Keratinocyte (primary cell): ENCODE measurements at regions not wholly inside any gene's neighbourhood (a gene's known extent, or its start where the extent isn't known, plus 50 kb on each side); places are given as distances from the start of the nearest gene placed in this dataset.

Experiments
- DNase-seq: peaks from one replicate; pipeline ENCODE4 v3.0.0-alpha.2; 2011; ENCODE audit warnings: low read depth, missing footprints, low spot score
- FAIRE-seq: peaks from 2 replicates; lab custom pipeline; 2011; peaks lifted over from hg19 to GRCh38; lab: Jason Lieb, UNC
- H2AFZ ChIP-seq: 2 replicates; pipeline ENCODE4 v1.6.0; 2012; ENCODE audit warnings: low read length, control low read depth, inconsistent platforms; ENCODE audit not compliant: control insufficient read depth
- H3K27ac ChIP-seq: 2 replicates; pipeline ENCODE4 v1.5.1; 2011; ENCODE audit warnings: low read length; ENCODE audit not compliant: control insufficient read depth, insufficient read depth
- H3K27me3 ChIP-seq: 3 replicates; pipeline ENCODE4 v1.6.0; 2011; ENCODE audit warnings: low read length; ENCODE audit not compliant: control insufficient read depth, insufficient read depth; ENCODE audit errors: extremely low read depth
- H3K36me3 ChIP-seq, 2 experiments: 2 replicates in 1 of 2; 3 replicates in 1 of 2; pipeline ENCODE4 v1.5.1; 2011; ENCODE audit warnings: low read length in 2 of 2, mild to moderate bottlenecking in 1 of 2; ENCODE audit not compliant: control insufficient read depth in 2 of 2, insufficient read depth in 2 of 2; ENCODE audit errors: extremely low read depth in 1 of 2
- H3K4me1 ChIP-seq: 3 replicates; pipeline ENCODE4 v1.5.1; 2011; ENCODE audit warnings: low read length; ENCODE audit not compliant: control insufficient read depth, insufficient read depth; ENCODE audit errors: extremely low read depth
- H3K4me2 ChIP-seq: 3 replicates; pipeline ENCODE4 v1.6.0; 2011; ENCODE audit warnings: low read depth, low read length; ENCODE audit not compliant: control insufficient read depth, insufficient read depth; ENCODE audit errors: extremely low read depth
- H3K4me3 ChIP-seq, 3 experiments: fragments of 200-600 bp in 1 of 3; sonication (generic) in 1 of 3; 2 replicates in 2 of 3; 3 replicates in 1 of 3; pipeline ENCODE4 v1.5.1; 2011 to 2016; ENCODE audit warnings: low read length in 3 of 3, mild to moderate bottlenecking in 3 of 3, control low read depth in 2 of 3, inconsistent platforms in 1 of 3, low read depth in 1 of 3, mixed read lengths in 1 of 3, mixed run types in 1 of 3, moderate library complexity in 1 of 3; ENCODE audit not compliant: control insufficient read depth in 2 of 3, insufficient read depth in 2 of 3; ENCODE audit errors: extremely low read depth in 1 of 3
- H3K79me2 ChIP-seq: 2 replicates; pipeline ENCODE4 v1.6.0; 2012; ENCODE audit warnings: low read length; ENCODE audit not compliant: control insufficient read depth, insufficient read depth
- H3K9ac ChIP-seq: 3 replicates; pipeline ENCODE4 v1.6.0; 2011; ENCODE audit warnings: low read length; ENCODE audit not compliant: control insufficient read depth, insufficient read depth; ENCODE audit errors: extremely low read depth
- H3K9me1 ChIP-seq: 3 replicates; pipeline ENCODE4 v1.6.0; 2011; ENCODE audit warnings: low read length; ENCODE audit not compliant: control insufficient read depth, insufficient read depth; ENCODE audit errors: extremely low read depth
- H3K9me3 ChIP-seq: 2 replicates; pipeline ENCODE4 v1.5.1; 2012; ENCODE audit warnings: low read depth, low read length; ENCODE audit not compliant: control insufficient read depth
- H4K20me1 ChIP-seq: 3 replicates; pipeline ENCODE4 v1.6.0; 2011; ENCODE audit warnings: low read length; ENCODE audit not compliant: control insufficient read depth, insufficient read depth; ENCODE audit errors: extremely low read depth
- EZH2 ChIP-seq: IDR thresholded peaks from one replicate; pipeline ENCODE4 v1.6.1; 2012; ENCODE audit warnings: inconsistent platforms, mild to moderate bottlenecking, low read length, moderate library complexity
- dilution Hi-C: fragments of 300-500 bp; cut with MboI; formaldehyde crosslinking; loops from one replicate; pipeline ENCODE4 v1.7.0; 2020; ENCODE audit warnings: low sequenced_read_pairs; ENCODE audit not compliant: extremely low pct_ligation_motif_present
- TF ChIP-seq, protein P1 (sequence below), 3 experiments: IDR thresholded peaks in 1 of 3; conservative IDR thresholded peaks in 1 of 3; optimal IDR thresholded peaks in 1 of 3; 2 replicates in 2 of 3; 3 replicates in 1 of 3; pipeline versions ENCODE3 to v1.5.1; 2011; ENCODE audit warnings: low read length in 3 of 3, mild to moderate bottlenecking in 3 of 3, moderate library complexity in 2 of 3, control low read depth in 1 of 3, inconsistent platforms in 1 of 3; ENCODE audit not compliant: insufficient read depth in 2 of 3; ENCODE audit errors: extremely low read depth in 1 of 3

DNA sequence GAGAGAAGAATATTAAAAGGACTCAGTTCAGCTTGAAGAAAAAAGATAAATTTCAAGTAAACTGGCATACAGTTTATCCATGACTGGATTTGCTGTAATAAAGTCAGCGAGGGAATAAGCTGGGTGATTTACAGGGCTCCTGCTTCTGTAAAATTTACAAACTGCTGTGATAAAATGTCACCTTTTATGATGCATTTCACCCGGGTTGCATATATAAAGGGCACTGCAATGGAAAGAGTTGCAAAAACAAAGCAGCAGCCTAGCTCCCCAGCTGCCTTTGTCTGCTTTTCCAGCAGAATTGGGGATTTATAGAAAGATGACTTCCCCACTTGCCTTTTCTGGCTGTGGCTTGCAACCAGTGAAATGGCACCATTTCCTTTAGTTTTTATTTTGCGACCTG, 132.5 kb upstream of the LHCGR start:
- no peak overlapping the region for H3K27ac ChIP-seq
- H3K4me3 ChIP-seq: no peak overlapping the region
- no peak overlapping the region for H3K4me2 ChIP-seq
- H3K36me3 ChIP-seq: no peaks in the 10 kb centered on the region
- no peaks in the 10 kb centered on the region for H4K20me1 ChIP-seq
- no peak overlapping the region for H3K9ac ChIP-seq
- H3K79me2 ChIP-seq: no peaks in the 10 kb centered on the region
- peaks cover 4% of the 10 kb centered on the region for H3K27me3 ChIP-seq
- no peaks in the 10 kb centered on the region for H3K9me1 ChIP-seq
- H3K4me1 ChIP-seq: no peaks in the 10 kb centered on the region
- DNase-seq: no peak
- no peaks in the 10 kb centered on the region for H3K9me3 ChIP-seq
- no peak for FAIRE-seq
- TF ChIP-seq EZH2: no peak
- TF ChIP-seq, protein P1, sequence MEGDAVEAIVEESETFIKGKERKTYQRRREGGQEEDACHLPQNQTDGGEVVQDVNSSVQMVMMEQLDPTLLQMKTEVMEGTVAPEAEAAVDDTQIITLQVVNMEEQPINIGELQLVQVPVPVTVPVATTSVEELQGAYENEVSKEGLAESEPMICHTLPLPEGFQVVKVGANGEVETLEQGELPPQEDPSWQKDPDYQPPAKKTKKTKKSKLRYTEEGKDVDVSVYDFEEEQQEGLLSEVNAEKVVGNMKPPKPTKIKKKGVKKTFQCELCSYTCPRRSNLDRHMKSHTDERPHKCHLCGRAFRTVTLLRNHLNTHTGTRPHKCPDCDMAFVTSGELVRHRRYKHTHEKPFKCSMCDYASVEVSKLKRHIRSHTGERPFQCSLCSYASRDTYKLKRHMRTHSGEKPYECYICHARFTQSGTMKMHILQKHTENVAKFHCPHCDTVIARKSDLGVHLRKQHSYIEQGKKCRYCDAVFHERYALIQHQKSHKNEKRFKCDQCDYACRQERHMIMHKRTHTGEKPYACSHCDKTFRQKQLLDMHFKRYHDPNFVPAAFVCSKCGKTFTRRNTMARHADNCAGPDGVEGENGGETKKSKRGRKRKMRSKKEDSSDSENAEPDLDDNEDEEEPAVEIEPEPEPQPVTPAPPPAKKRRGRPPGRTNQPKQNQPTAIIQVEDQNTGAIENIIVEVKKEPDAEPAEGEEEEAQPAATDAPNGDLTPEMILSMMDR (optimal IDR thresholded peaks at IDR 0.05 in 1 of 3, IDR thresholded peaks at IDR 0.05 in 1 of 3, conservative IDR thresholded peaks at IDR 0.05 in 1 of 3; ENCODE audit: extremely low read depth in 1 of 3, insufficient read depth in 2 of 3, low read length in 3 of 3): no peak
- no peak overlapping the region for H2AFZ ChIP-seq
- dilution Hi-C loops: no loop called here

DNA sequence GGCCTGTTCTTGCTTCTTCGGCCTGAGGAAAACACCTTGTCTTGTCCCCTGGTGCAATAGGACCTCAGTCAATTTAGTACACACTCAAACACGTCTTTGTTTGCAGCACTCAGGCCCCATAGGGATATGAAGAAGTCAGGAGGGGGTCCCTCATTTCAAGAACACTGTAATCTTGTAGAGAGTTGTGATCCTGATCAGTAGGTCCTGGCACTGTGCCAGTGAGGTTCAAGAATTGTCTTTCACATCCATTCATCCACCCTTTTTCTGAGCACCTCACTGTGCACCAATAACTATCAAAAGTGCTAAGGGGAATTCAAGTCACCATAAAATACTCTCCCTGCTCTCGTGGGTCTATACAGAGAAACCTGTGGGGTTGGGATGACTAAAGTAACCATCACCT, 131.4 kb upstream of the LHCGR start:
- dilution Hi-C loops: no loop called here
- no peak for DNase-seq
- Histone ChIP-seq H2AFZ (no peak overlapping the region), H3K9me1 (no peaks in the 10 kb centered on the region), H3K27ac (no peak overlapping the region), H3K4me3 (no peak overlapping the region), H3K9ac (no peak overlapping the region), H3K9me3 (no peaks in the 10 kb centered on the region), H3K4me2 (no peak overlapping the region), H3K36me3 (no peaks in the 10 kb centered on the region), H3K79me2 (no peaks in the 10 kb centered on the region), H3K27me3 (peaks cover 4% of the 10 kb centered on the region), H4K20me1 (no peaks in the 10 kb centered on the region), H3K4me1 (no peaks in the 10 kb centered on the region)
- TF ChIP-seq, protein P1 (optimal IDR thresholded peaks at IDR 0.05 in 1 of 3, IDR thresholded peaks at IDR 0.05 in 1 of 3, conservative IDR thresholded peaks at IDR 0.05 in 1 of 3; ENCODE audit: extremely low read depth in 1 of 3, insufficient read depth in 2 of 3, low read length in 3 of 3): no peak
- TF ChIP-seq EZH2: no peak
- no peak for FAIRE-seq
